GM23248 (cell line): ENCODE measurements at regions not wholly inside any gene's neighbourhood (a gene's known extent, or its start where the extent isn't known, plus 50 kb on each side); places are given as distances from the start of the nearest gene placed in this dataset.

Source experiments
- EZH2 ChIP-seq: fragments of 200-600 bp; sonication (generic); IDR thresholded peaks from 2 replicates; pipeline ENCODE4 v1.6.1; 2018; ENCODE audit warnings: antibody characterized with exemption, mild to moderate bottlenecking; ENCODE audit not compliant: insufficient read depth, poor library complexity, severe bottlenecking
- EZH2phosphoT487 ChIP-seq: fragments of 200-600 bp; sonication (generic); IDR thresholded peaks from 2 replicates; pipeline ENCODE4 v1.6.1; 2018; ENCODE audit warnings: antibody characterized with exemption, moderate library complexity, mild to moderate bottlenecking, low read depth; ENCODE audit not compliant: insufficient read depth

DNA sequence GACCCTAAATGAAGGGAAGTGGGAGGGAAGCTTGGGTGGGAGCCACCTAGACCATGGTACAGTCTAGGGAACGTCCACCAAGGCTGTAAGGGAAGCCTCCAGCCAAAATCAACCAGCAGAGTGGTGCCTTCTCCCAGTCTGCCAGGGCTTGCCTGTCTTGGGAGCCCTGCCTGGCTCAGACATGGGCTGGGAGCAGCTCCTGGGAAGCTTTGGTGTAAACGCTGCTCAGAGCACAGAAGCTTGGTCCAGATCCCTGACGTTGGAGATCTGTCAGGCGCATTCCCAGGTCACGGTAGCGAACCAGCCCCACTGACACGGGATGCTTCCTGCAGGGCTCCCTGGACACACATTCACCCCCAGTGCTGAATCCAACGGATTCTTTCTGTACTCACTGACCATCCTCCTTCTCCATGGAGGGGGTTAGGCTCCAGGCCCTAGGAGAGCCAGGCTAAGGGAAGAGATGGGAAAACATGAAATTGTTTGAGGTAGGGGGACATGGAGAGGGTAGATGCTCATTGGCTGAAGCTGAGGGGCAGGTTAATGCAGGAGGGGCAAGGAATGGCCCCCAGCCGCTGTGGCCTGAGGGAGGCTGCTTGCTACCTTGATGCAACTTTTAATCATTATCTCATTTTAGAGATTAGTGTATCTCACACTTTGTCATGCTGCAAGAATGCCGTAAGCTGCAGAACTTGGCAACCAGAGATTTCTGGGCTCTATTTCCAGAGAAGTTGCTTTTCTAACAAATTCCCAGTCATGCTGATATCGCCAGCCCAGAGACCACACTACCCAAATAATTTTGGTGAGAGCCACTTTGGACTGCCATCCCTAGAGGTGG, 195.8 kb downstream of the UQCRFS1 start:
- TF ChIP-seq EZH2phosphoT487 (no peak), EZH2 (no peak)
